Liver (tissue), 7 donors: ENCODE measurements at regions not wholly inside any gene's neighbourhood (a gene's known extent, or its start where the extent isn't known, plus 50 kb on each side); places are given as distances from the start of the nearest gene placed in this dataset.

Source experiments
- DNase-seq: peaks from one replicate; pipeline ENCODE4 v3.0.0-alpha.2; 2017; ENCODE audit warnings: low spot score
- H3K27ac ChIP-seq, 2 donors: one replicate each; pipeline ENCODE4 v1.7.0; 2013; ENCODE audit warnings: inconsistent platforms in 2 of 2, low read length in 2 of 2, control low read depth in 1 of 2, low read depth in 1 of 2, mild to moderate bottlenecking in 1 of 2
- H3K27me3 ChIP-seq, 4 donors: one replicate each; pipeline versions ENCODE4 v1.6.1 to v1.7.0; 2013; ENCODE audit warnings: low read length in 3 of 4, inconsistent platforms in 1 of 4, mild to moderate bottlenecking in 1 of 4, moderate library complexity in 1 of 4; ENCODE audit not compliant: control insufficient read depth in 4 of 4, insufficient read depth in 4 of 4
- H3K36me3 ChIP-seq, 4 donors: one replicate each; pipeline versions ENCODE4 v1.6.1 to v1.7.0; 2013; ENCODE audit warnings: low read length in 3 of 4, mild to moderate bottlenecking in 3 of 4, low read depth in 1 of 4, moderate library complexity in 1 of 4; ENCODE audit not compliant: control insufficient read depth in 4 of 4, insufficient read depth in 3 of 4
- H3K4me1 ChIP-seq, 4 donors: one replicate each; pipeline versions ENCODE4 v1.6.1 to v1.7.0; 2013; ENCODE audit warnings: low read length in 3 of 4, mild to moderate bottlenecking in 3 of 4, moderate library complexity in 1 of 4; ENCODE audit not compliant: control insufficient read depth in 4 of 4, insufficient read depth in 4 of 4
- H3K4me3 ChIP-seq, 3 donors: one replicate each; pipeline versions ENCODE4 v1.6.1 to v1.7.0; 2013; ENCODE audit warnings: low read length in 3 of 3, control low read depth in 1 of 3, low read depth in 1 of 3, mild to moderate bottlenecking in 1 of 3
- H3K9ac ChIP-seq, 2 donors: one replicate each; pipeline ENCODE4 v1.7.0; 2013; ENCODE audit warnings: low read length in 2 of 2, mild to moderate bottlenecking in 2 of 2, moderate library complexity in 2 of 2, control low read depth in 1 of 2, low read depth in 1 of 2
- H3K9me3 ChIP-seq, 4 donors: one replicate each; pipeline versions ENCODE4 v1.6.1 to v1.7.0; 2013; ENCODE audit warnings: low read length in 3 of 4; ENCODE audit not compliant: control insufficient read depth in 4 of 4
- ATF3 ChIP-seq: IDR thresholded peaks from 2 replicates; pipeline ENCODE4 v1.6.1; 2016; ENCODE audit warnings: antibody characterized with exemption
- FOXA1 ChIP-seq: IDR thresholded peaks from 2 replicates; pipeline ENCODE4 v1.6.1; 2016; ENCODE audit warnings: antibody characterized with exemption
- GABPA ChIP-seq, 2 donors: IDR thresholded peaks in 1 of 2; conservative IDR thresholded peaks in 1 of 2; 2 replicates each; pipeline ENCODE4 v1.6.1; 2016; ENCODE audit warnings: antibody characterized with exemption in 2 of 2, mild to moderate bottlenecking in 1 of 2, moderate library complexity in 1 of 2
- HNF4A ChIP-seq, 2 donors: conservative IDR thresholded peaks; 2 replicates each; pipeline ENCODE4 v1.6.1; 2016; ENCODE audit warnings: antibody characterized with exemption in 2 of 2, mild to moderate bottlenecking in 2 of 2
- HNF4G ChIP-seq: IDR thresholded peaks from 2 replicates; pipeline ENCODE4 v1.6.1; 2016; ENCODE audit warnings: antibody characterized with exemption
- MAX ChIP-seq: IDR thresholded peaks from 2 replicates; pipeline ENCODE4 v1.6.1; 2016; ENCODE audit warnings: antibody characterized with exemption
- RAD21 ChIP-seq, 2 donors: IDR thresholded peaks; 2 replicates each; pipeline ENCODE4 v1.6.1; 2016; ENCODE audit warnings: antibody characterized with exemption in 2 of 2, mild to moderate bottlenecking in 2 of 2
- REST ChIP-seq: IDR thresholded peaks from 2 replicates; pipeline ENCODE4 v1.6.1; 2016; ENCODE audit warnings: antibody characterized with exemption, mild to moderate bottlenecking
- RXRA ChIP-seq, 2 donors: IDR thresholded peaks; 2 replicates each; pipeline ENCODE4 v1.6.1; 2017 to 2018; ENCODE audit warnings: antibody characterized with exemption in 2 of 2, mild to moderate bottlenecking in 1 of 2
- SP1 ChIP-seq: IDR thresholded peaks from 2 replicates; pipeline ENCODE4 v1.6.1; 2018; ENCODE audit warnings: antibody characterized with exemption, mild to moderate bottlenecking
- YY1 ChIP-seq: IDR thresholded peaks from 2 replicates; pipeline ENCODE4 v1.6.1; 2016; ENCODE audit warnings: antibody characterized with exemption, mild to moderate bottlenecking
- WGBS: extraction: QIAGEN DNeasy Blood & Tissue Kit; methylation state at CpG from one replicate; pipeline ENCODE4 v1.1.7; 2013; 5-methylcytosine and 5-hydroxymethylcytosine counted together
- donor health status: healthy.
- donor health status: healthy.
- donor health status: healthy.
- donor health status: healthy.

- H3K9me3 ChIP-seq, result no peaks in the 10 kb centered on the region
- H3K27ac ChIP-seq, result no peak overlapping the region
- H3K4me3 ChIP-seq, result no peak overlapping the region
- no peak for DNase-seq
- no peaks in the 10 kb centered on the region for H3K36me3 ChIP-seq
- H3K27me3 ChIP-seq, result no peaks in the 10 kb centered on the region
- TF ChIP-seq YY1 (peak; percentile 44), MAX (no peak), ATF3 (no peak), RXRA (IDR thresholded peaks at IDR 0.05) (peak in 1 of 2 donors; percentile 20), FOXA1 (no peak), RAD21 (IDR thresholded peaks at IDR 0.05) (peak in 1 of 2 donors; percentile 10)
- peaks cover 0 to 19% (median 13%) of the 10 kb centered on the region in 4 donors for H3K4me1 ChIP-seq
- H3K9ac ChIP-seq, result no peak overlapping the region
- 47% methylated on average over 4 of the region's 4 CpGs for WGBS
Observed at GRCh38 chr12:69150083-69150795, 89.1 kb upstream of the CPSF6 start.

GRCh38 chr12:69150796-69151127 is 88.6 kb upstream of the CPSF6 start:
- WGBS, result 23% methylated on average over 2 of the region's 2 CpGs

More at GRCh38 chr12:69150796-69151127, 88.6 kb upstream of the CPSF6 start:
- H3K36me3 ChIP-seq, result no peaks in the 10 kb centered on the region
- H3K9ac ChIP-seq, result no peak overlapping the region
- peaks cover 0 to 19% (median 13%) of the 10 kb centered on the region in 4 donors for H3K4me1 ChIP-seq
- TF ChIP-seq FOXA1, result no peak
- TF ChIP-seq HNF4A (conservative IDR thresholded peaks at IDR 0.05), result peak; percentile 12 to 64
- TF ChIP-seq ATF3, result no peak
- peak; percentile 38 for TF ChIP-seq HNF4G
- TF ChIP-seq REST, result no peak
- TF ChIP-seq RXRA (IDR thresholded peaks at IDR 0.05), result no peak
- TF ChIP-seq SP1, result peak; percentile 28
- no peak for TF ChIP-seq YY1
- TF ChIP-seq RAD21 (IDR thresholded peaks at IDR 0.05), result no peak
- no peak for TF ChIP-seq MAX
- TF ChIP-seq GABPA (IDR thresholded peaks at IDR 0.05 in 1 of 2, conservative IDR thresholded peaks at IDR 0.05 in 1 of 2), result no peak
- no peak overlapping the region for H3K27ac ChIP-seq
- H3K27me3 ChIP-seq, result no peaks in the 10 kb centered on the region
- H3K9me3 ChIP-seq, result no peaks in the 10 kb centered on the region
- DNase-seq, result no peak
- no peak overlapping the region for H3K4me3 ChIP-seq
